ENCODE measurements at regions not wholly inside any gene's neighbourhood (a gene's known extent, or its start where the extent isn't known, plus 50 kb on each side); places are given as distances from the start of the nearest gene placed in this dataset.
"Not testable (repeated sequence)": the region's sequence is repeated elsewhere in the genome, so short reads cannot be mapped to it uniquely, and the experiment has no call there.

DNA sequence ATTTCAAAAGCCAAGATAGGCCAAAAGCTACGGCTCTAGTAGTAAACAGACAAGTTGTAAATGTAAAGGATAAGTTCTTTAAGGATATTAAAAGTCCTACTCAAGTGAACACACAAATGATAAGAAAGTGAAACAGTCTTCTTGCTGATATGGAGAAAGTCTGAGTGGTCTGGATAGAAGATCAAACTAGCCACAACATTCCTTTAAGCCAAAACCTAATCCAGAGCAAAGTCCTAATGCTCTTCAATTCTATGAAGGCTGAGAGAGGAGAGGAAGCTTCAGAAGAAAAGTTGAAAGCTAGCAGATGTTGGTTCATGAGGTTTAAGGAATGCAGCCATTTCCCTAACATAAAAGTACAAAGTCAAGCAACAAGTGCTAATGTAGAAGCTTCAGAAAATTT is 111.7 kb upstream of the ZEB2 start:
- no peak for DNase-seq

- DNase-seq: peak; percentile 3
Measured at GRCh38 chr2:144630459-144631215, 110.7 kb upstream of the ZEB2 start.

GRCh38 chr2:144629935-144630334 is 110.0 kb upstream of the ZEB2 start:
- no peak for DNase-seq

DNA sequence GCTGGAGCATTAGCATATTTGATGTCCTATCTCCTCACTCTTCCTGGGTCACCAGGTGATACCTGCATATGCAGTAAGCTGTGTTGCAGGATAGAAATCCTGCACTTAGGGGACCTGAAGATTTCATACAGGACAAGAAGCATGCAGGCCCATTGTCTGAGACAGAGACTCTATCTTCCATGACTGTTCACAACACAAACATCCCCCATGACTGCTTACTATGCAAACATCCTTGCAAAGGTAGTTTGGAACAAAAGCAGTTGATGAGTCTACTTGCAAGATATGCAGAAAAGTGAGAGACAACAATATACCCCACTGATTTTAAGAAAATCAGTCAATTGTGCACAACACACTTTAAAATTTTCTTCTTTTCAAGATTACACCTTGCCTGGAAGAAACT is 108.6 kb upstream of the ZEB2 start:
- no peak for DNase-seq

DNA sequence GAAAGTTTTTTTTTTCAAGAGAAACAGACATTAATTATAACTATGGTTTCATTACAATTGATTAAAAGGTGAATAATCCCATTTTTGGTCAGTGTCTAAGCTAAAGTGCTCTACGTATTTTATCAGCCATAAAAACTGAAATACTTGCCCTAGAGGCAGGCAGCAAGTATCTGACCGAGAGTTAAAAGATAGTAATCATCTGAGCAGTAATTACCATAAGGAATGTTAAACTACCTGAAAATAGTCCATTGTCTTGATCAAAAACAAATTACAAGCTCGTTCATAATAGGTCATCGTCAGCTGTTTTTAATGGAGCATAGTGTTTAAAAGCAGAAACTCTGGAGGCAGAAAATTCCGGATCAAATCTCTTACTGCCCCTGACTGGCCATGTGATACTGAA is 105.7 kb upstream of the ZEB2 start:
- DNase-seq: no peak

- DNase-seq: no peak
Measured at GRCh38 chr2:144625226-144625625, 105.3 kb upstream of the ZEB2 start.

GRCh38 chr2:144624451-144624850 is 104.5 kb upstream of the ZEB2 start:
- no peak for DNase-seq

GRCh38 chr2:144622373-144622772 is 102.5 kb upstream of the ZEB2 start:
- not testable (repeated sequence) for DNase-seq

DNA sequence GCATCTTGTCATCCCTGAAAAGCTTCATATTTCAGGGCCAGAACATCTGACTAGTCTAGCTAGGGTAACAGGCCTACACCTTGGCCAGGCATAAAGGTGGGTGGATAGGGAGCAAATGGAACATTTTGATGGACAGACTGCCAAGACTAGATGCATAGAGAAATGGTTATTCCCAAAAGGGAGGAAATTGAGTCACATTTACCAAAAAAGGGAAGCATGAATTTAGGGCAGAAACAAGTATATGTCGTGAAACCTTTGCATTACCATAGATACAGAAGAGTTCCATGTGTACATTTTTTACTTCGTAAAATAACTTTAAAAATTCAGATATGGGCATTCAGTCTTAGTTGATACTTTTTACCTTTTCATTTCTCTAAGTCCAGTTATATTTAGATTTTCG is 101.3 kb upstream of the ZEB2 start:
- no peak for DNase-seq

DNA sequence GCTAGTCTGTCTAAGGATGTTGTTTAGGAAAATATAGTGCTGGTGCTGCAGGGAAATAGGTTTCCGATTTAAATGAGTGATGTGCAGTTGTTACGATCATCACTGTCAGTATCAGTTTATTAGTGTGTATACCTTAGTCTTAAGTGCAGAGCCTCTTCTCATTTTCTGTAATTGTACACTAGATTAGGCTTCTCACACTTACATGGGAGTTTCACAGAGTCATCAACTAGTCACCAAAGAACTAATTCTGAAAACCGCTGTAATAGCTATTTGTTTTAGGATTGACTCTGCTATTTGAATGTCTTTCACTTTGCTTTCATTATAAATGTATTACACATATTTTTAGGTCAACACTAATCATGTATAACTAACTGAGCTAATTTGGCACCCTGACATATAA is 99.8 kb upstream of the ZEB2 start:
- no peak for DNase-seq

- not testable (repeated sequence) for DNase-seq
Measured at GRCh38 chr2:144617171-144617570, 97.3 kb upstream of the ZEB2 start.

GRCh38 chr2:144615866-144616565 is 96.1 kb upstream of the ZEB2 start:
- no peak for DNase-seq

DNA sequence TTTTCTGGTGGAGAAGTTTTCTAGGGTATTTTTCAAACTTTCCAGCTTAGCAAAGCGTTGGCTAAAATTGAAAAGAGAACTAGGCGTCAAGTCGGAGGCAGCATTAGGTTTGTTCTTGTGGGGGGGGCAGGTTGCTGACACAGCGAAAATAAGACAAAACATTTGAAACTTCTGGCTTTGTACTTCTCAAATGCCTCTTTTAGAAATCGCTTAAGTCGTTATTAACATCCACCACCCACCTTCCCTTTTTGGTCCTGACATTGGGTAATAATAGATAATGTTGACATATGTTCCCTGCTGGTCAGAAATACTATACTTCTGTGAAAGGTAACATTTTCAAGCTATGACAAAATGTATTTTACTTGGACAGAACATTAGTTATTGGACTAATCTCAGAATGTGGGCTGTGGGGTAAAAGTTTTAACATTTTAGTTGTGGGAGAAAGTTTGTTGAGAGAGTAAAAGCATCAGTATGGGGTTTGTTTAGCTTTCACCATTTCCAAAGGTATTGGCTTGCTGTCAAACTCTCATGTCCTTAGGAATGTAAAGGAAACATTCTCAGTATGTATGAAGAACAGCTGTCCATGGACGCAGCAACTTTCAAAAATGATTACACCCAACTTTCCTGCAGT is 88.1 kb upstream of the ZEB2 start:
- DNase-seq: no peak

DNA sequence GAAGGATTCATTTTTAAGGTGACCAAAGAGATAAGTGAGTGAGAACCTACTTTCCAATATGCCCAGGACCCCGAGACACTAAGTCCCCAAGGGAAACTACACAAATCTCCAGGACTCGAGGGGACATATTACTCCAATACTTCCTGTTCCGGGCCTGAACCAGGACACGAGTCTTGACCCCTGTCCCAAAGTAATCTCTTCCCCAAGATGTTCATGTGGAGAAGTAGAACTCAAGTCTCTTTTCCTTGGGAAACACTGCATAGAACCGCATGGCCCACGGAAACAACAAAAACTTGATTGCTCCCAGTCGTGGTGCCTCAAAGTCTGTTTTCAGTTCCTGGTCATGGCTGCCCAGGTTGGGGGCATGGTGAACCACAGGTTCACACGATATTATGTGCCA is 87.2 kb upstream of the ZEB2 start:
- no peak for DNase-seq

- DNase-seq: no peak
Measured at GRCh38 chr2:144606466-144607095, 86.7 kb upstream of the ZEB2 start.

- DNase-seq: no peak
Measured at GRCh38 chr2:144605231-144605840, 85.4 kb upstream of the ZEB2 start.

- DNase-seq: no peak
Measured at GRCh38 chr2:144603334-144603733, 83.4 kb upstream of the ZEB2 start.

DNA sequence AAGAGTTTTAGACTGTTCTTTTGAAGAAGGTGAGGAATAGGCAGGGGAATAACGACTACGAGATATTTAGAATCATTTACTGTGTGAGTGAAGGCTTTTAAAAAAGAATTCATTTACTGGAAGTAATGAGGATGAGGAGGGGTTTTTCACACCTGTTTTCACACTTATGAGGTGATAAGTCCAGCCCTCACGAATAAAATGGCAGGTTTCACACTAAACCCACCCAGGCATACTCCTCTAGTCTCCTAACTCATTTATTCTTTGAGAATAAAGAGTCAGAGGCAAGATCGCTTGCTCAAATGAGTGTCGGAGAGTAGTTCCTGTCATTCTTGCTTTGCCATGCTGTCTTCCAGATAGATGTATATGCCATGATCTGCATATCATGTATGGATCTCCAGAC is 79.0 kb upstream of the ZEB2 start:
- DNase-seq: no peak

DNA sequence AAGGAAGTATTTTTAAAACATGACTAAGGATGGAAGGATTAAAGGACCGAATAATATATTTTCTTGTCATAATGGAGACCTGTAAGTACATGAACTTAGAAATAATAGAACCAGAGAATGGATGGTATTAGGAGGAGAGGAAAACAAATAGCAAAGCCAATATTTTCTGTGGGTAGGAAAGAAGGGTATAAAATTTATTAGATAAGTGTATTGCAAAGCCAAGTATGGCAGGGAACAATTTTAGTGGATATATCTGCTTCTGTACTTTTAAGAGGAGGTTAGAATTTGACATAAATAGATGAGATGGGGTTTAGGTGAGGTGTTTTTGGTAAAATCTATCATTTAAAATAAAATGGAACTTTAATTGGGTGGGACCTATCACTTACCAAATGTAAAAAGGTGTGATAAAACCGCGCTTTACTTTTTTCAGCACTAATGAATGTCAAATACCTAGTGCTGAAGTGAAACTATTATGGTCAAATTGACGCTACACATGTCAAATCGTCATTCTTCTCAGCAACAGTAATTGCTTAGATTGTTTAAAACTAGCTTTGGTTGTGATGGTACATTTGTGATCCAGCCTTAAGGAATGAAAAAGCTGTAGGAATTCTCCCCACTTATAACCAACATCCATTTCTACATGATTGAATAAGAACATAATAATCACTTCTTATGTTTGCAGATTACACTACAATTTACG is 78.1 kb upstream of the ZEB2 start:
- DNase-seq: no peak

DNA sequence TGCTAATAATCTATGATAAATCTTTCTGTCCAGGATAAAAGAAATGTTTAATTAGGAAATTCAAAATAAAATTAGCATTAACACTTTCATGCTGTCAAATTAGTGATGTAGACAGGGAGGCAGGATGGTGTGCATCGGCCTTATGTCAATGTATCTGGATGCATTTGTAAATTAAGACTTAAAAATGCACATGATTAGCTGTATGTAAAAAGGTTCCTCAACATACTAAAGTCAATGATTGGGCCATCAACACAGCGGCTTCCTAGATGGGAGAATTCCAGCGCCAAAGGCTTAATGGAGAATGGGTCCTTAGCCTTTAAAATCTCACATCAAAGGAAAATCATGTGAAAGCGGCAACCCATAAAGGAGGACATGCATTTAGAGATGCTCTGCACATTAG is 77.5 kb upstream of the ZEB2 start:
- no peak for DNase-seq

DNA sequence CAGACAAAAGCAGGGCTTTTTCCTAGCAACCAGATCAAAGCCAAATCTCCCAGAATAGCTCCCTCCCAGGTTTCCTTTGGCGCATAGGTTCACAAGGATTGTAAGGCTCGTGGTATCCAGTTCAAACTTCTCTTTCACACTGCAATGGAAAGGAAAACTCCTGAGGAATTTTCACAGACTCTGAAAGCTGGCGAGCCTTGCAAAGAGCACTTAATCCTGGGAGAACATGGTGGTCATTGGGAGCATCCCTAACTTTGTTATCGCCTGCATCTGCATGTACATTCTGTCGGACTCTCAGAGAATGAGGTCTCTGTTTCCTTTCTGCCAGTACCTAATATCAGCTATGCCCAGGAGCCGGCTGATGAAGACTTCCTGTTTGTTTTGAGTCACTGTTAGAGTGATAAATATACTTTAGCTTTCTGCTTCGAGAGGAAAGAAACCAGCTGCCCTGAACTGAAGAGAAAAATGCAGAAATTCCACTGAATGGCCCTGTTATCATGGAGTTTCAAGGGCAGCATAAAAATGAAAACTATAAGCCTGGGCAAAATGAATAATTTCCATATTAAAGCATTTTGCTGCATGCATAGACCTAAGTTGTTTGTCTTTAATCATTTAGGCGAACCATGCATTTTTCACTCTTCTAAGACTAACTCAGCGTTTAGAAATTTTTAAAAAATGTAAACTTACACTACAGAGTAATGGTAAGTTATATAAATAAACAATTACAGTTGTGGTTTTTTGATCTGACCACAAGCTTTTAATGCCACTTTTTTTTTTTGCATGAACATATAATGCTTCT is 76.4 kb upstream of the ZEB2 start:
- peak; percentile 57 for DNase-seq

DNA sequence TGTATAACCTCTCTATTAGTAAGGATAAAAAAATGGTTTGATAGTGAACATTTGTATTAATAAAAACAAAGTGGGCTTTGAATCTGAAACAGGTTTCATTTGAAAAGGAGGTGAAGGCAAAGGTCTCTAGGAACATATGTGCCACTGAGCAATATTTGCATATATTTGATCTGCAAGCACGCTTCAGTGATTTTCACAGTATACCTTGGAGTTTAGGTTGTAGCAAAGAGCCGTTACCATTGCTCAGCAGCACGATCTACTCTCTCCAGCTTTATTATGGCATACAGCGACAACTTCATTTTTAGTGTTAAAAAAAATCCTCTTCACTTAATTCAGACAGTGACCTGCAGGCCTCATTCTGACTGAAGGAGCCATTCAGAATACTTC is 75.8 kb upstream of the ZEB2 start:
- DNase-seq: no peak

Measured in EL (cell line).